Heart right ventricle (tissue), 16 donors: ENCODE measurements at regions not wholly inside any gene's neighbourhood (a gene's known extent, or its start where the extent isn't known, plus 50 kb on each side); places are given as distances from the start of the nearest gene placed in this dataset.

ENCODE experiments used
- ATAC-seq, 8 donors: fragments of 200-7000 bp; cut with Tn5 transposase; one replicate each; pipeline ENCODE4 v1.9.1; 2020; ENCODE audit warnings: mild to moderate bottlenecking in 8 of 8, moderate library complexity in 8 of 8, moderate number of reproducible peaks in 1 of 8
- DNase-seq, 2 donors: peaks; one replicate each; pipeline ENCODE4 v3.0.0-alpha.2; 2020
- H3K27ac ChIP-seq, 10 donors: fragments of 200-600 bp; sonication (generic) in 2 of 10; one replicate each; pipeline versions ENCODE4 v1.5.0 to v1.8.0; 2020 to 2022; ENCODE audit warnings: mild to moderate bottlenecking in 3 of 10
- H3K27me3 ChIP-seq, 7 donors: fragments of 200-600 bp; one replicate each; pipeline ENCODE4 v1.8.0; 2021 to 2022; ENCODE audit warnings: mild to moderate bottlenecking in 2 of 7
- H3K36me3 ChIP-seq, 9 donors: fragments of 200-600 bp; sonication (generic) in 1 of 9; one replicate each; pipeline versions ENCODE4 v1.5.0 to v1.8.0; 2020 to 2022; ENCODE audit warnings: mild to moderate bottlenecking in 2 of 9
- H3K4me1 ChIP-seq, 9 donors: fragments of 200-600 bp; sonication (generic) in 1 of 9; one replicate each; pipeline versions ENCODE4 v1.5.0 to v1.8.0; 2020 to 2022; ENCODE audit warnings: mild to moderate bottlenecking in 4 of 9
- H3K4me3 ChIP-seq, 10 donors: fragments of 200-600 bp; sonication (generic) in 2 of 10; one replicate each; pipeline versions ENCODE4 v1.5.0 to v1.8.0; 2020 to 2022; ENCODE audit warnings: mild to moderate bottlenecking in 7 of 10, moderate library complexity in 2 of 10
- H3K9me3 ChIP-seq, 11 donors: fragments of 200-600 bp in 10 of 11; sonication (generic) in 2 of 11; one replicate each; pipeline versions ENCODE4 v1.5.0 to v1.8.0; 2013 to 2022; ENCODE audit warnings: mild to moderate bottlenecking in 2 of 11, control low read depth in 1 of 11, moderate library complexity in 1 of 11
- WGBS, 2 donors: extraction: QIAGEN DNeasy Blood & Tissue Kit; methylation state at CpG; one replicate each; pipeline ENCODE4 v1.1.7; 2013; ENCODE audit warnings: inconsistent platforms in 1 of 2; 5-methylcytosine and 5-hydroxymethylcytosine counted together
- intact Hi-C, 10 donors: fragments of 100-400 bp; cut with DNase I; formaldehyde crosslinking; loops; one replicate each; pipeline versions ENCODE4 v1.11.1 to v1.14.2; 2022
- TF ChIP-seq, protein P1 (sequence below), 9 donors: fragments of 200-600 bp; sonication (generic) in 2 of 9; IDR thresholded peaks; one replicate each; pipeline versions ENCODE4 v1.5.0 to v1.8.0; 2021 to 2022; ENCODE audit warnings: antibody characterized with exemption in 9 of 9, mild to moderate bottlenecking in 5 of 9, moderate library complexity in 1 of 9
- donor health status: Arrhythmogenic right ventricular cardiomyopathy.
- donor health status: ischemic (EF 13 %, LVEDD 7.1; RV severe dilation, severe dysfunction).
- donor health status: healthy with polysubstance abuse.
- donor health status: DM: no; HTN: yes; CAD: no.
- donor health status: DM: no; HTN: no; CAD: no.
- donor health status: ischemic (EF 25% LVEDD 6.9; RV normal size, moderate dysfunction).
- donor health status: ischemic (EF 25% LVEDD 5.7; RV mildly dilated, moderate dysfunction).
- donor health status: healthy.
- donor health status: DM: yes; HTN: yes; CAD: no.
- donor health status: Ischemic cardiomyopathy.
- donor health status: ischemic (EF 35%, LVEDD 5.7; RV mildly dilated, moderate dysfunction).
- donor health status: nonischemic (EF 11% LVEDD 7.7; RV severe dilation, severe dysfunction).
- donor health status: DM: yes; HTN: yes; CAD: no.
- donor health status: PGD.
- donor health status: ischemic (EF 29% LVEDD 5.4; RV normal size, mild dysfunction).
- donor health status: nonischemic (EF 23%, LVEDD 6.1; RV moderate dilation, normal function).

DNA sequence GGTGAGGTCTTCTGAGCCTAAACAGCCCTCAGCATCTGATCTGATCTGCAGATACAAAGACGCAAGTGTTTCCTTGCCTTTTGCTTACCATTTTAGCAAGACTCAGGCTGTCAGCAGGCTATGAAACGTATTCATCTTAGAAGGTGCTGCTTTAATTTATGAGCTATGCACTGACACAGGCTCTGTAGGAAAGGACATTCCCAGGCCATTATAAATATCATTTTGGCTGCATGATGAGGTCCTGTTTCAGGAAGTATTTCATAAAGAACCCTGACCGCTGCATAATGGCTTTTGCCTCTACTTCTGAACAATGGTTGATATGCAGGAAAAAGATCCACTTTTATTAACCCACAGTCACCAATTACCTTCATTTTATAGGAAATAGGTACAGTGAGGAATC is 98.4 kb upstream of the CAST start:
- H3K27ac ChIP-seq, result no peak overlapping the region
- 84 to 93% methylated on average over 3 of the region's 3 CpGs for WGBS, 2 donors
- TF ChIP-seq, protein P1, sequence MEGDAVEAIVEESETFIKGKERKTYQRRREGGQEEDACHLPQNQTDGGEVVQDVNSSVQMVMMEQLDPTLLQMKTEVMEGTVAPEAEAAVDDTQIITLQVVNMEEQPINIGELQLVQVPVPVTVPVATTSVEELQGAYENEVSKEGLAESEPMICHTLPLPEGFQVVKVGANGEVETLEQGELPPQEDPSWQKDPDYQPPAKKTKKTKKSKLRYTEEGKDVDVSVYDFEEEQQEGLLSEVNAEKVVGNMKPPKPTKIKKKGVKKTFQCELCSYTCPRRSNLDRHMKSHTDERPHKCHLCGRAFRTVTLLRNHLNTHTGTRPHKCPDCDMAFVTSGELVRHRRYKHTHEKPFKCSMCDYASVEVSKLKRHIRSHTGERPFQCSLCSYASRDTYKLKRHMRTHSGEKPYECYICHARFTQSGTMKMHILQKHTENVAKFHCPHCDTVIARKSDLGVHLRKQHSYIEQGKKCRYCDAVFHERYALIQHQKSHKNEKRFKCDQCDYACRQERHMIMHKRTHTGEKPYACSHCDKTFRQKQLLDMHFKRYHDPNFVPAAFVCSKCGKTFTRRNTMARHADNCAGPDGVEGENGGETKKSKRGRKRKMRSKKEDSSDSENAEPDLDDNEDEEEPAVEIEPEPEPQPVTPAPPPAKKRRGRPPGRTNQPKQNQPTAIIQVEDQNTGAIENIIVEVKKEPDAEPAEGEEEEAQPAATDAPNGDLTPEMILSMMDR (IDR thresholded peaks at IDR 0.05), result no peak
- intact Hi-C loops, result loop anchor here in 1 of 10 donors (10.0 kb wide), 1 partner anchor 129 kb away; the partner anchor contains the start of gene PCSK1
- no peak overlapping the region for H3K4me3 ChIP-seq
- ATAC-seq (no peak), DNase-seq (no peak)
- H3K4me1 ChIP-seq, result peaks cover 0 to 9% (median 0%) of the 10 kb centered on the region in 9 donors
- no peaks in the 10 kb centered on the region for H3K36me3 ChIP-seq
- no peaks in the 10 kb centered on the region for H3K9me3 ChIP-seq
- H3K27me3 ChIP-seq, result no peaks in the 10 kb centered on the region

- no peak overlapping the region for H3K27ac ChIP-seq
- H3K9me3 ChIP-seq, result no peaks in the 10 kb centered on the region
- DNase-seq (no peak), ATAC-seq (no peak)
- peaks cover 0 to 9% (median 0%) of the 10 kb centered on the region in 9 donors for H3K4me1 ChIP-seq
- H3K27me3 ChIP-seq, result no peaks in the 10 kb centered on the region
- TF ChIP-seq, protein P1 (IDR thresholded peaks at IDR 0.05), result no peak
- H3K4me3 ChIP-seq, result no peak overlapping the region
- H3K36me3 ChIP-seq, result no peaks in the 10 kb centered on the region
- intact Hi-C loops, result loop anchor here in 1 of 10 donors (10.0 kb wide), 1 partner anchor 131 kb away; the partner anchor contains the start of gene PCSK1
- 64 to 68% methylated on average over 8 of the region's 8 CpGs for WGBS, 2 donors
Observed at GRCh38 chr5:96565582-96566265, 96.5 kb upstream of the CAST start.

DNA sequence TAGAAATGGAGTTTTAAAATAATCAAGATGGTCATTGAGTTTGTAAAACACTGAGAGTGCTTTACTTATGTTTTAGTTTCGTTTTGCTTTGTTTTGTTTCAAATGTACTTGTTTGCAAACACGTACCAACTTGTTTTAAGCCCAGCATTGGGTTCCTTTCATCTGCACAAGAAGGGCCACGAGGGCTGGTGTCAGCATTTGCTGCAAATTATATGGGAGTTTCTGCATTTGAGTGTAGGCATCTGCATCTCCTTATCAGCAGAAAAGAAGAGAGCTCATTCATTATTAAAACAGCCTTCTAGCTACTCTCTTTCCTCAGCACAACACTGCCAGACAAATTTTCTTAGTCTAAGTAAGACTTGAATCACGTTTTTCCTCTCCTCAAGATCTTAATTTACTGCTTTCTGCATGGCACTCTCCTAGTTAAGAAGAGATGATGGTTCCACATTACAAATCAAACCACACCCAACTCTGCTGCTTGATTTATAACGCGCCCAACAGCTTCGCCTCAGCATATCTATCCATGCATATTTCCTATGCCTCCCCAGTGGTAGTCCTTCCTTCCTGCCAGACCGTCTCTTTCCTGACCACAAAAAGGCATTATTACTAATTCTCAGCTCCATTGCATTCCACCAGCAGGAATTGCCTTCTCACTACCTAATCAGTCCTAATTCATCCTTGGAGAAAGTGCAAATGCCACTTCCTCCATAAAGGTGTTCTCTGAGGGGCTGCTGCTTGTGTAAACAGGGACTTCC is 95.2 kb upstream of the CAST start:
- DNase-seq (no peak), ATAC-seq (no peak)
- H3K27me3 ChIP-seq, result no peaks in the 10 kb centered on the region
- intact Hi-C loops, result loop anchor here in 1 of 10 donors (10.0 kb wide), 1 partner anchor 132 kb away; the partner anchor contains the start of gene PCSK1
- no peaks in the 10 kb centered on the region for H3K36me3 ChIP-seq
- H3K27ac ChIP-seq, result no peak overlapping the region
- no peaks in the 10 kb centered on the region for H3K9me3 ChIP-seq
- no peak overlapping the region for H3K4me3 ChIP-seq
- TF ChIP-seq, protein P1 (IDR thresholded peaks at IDR 0.05), result no peak
- 41 to 45% methylated on average over 8 of the region's 8 CpGs for WGBS, 2 donors
- H3K4me1 ChIP-seq, result peaks cover 0 to 9% (median 0%) of the 10 kb centered on the region in 9 donors

DNA sequence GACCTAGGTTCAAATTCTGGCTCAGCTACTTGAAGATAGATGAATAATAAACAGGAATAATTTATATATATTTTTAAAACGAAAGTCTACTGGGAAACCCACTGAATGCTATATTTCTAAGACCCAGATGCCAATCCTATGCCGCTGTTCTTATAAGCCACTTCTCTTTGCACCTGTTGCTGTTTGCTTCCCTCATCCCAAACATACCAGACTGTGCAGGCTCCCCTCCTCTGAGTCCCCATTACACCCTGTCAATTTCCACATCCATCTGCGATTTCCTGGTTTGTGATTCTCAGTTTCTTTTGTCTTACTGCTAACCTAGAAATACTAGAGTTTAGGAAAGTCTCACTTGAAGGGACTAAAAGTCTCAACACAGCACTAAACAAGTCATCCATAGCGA is 92.8 kb upstream of the CAST start:
- TF ChIP-seq, protein P1 (IDR thresholded peaks at IDR 0.05), result no peak
- 87 to 88% methylated on average over 4 of the region's 4 CpGs for WGBS, 2 donors
- ATAC-seq (no peak), DNase-seq (no peak)
- H3K36me3 ChIP-seq, result no peaks in the 10 kb centered on the region
- H3K27ac ChIP-seq, result no peak overlapping the region
- no peaks in the 10 kb centered on the region for H3K27me3 ChIP-seq
- H3K4me3 ChIP-seq, result no peak overlapping the region
- intact Hi-C loops, result loop anchor here in 1 of 10 donors (10.0 kb wide), 1 partner anchor 135 kb away; the partner anchor contains the start of gene PCSK1
- peaks cover 0 to 9% (median 0%) of the 10 kb centered on the region in 9 donors for H3K4me1 ChIP-seq
- H3K9me3 ChIP-seq, result no peaks in the 10 kb centered on the region
